B cell (primary cell): ENCODE measurements at regions not wholly inside any gene's neighbourhood (a gene's known extent, or its start where the extent isn't known, plus 50 kb on each side); places are given as distances from the start of the nearest gene placed in this dataset.

Source experiments
- ATAC-seq: fragments of 200-7000 bp; cut with Tn5 transposase; one replicate; pipeline ENCODE4 v1.10.0; 2021; ENCODE audit warnings: low read depth, mild to moderate bottlenecking, moderate number of reproducible peaks, moderate library complexity
- CTCF ChIA-PET: fragments of 350-600 bp; sonication (Branson Sonifier 250); formaldehyde crosslinking; loops from one replicate; lab custom pipeline; 2021; ENCODE audit warnings: antibody characterized with exemption, inconsistent platforms; lab: Charles Lee
- POLR2A ChIA-PET: fragments of 350-600 bp; sonication (Branson Sonifier 250); formaldehyde crosslinking; loops from one replicate; lab custom pipeline; 2021; ENCODE audit warnings: antibody characterized with exemption; lab: Charles Lee
- DNase-seq: peaks from one replicate; pipeline ENCODE4 v3.0.0; 2013
- H2AFZ ChIP-seq: 2 replicates; pipeline ENCODE4 v1.6.1; 2012; ENCODE audit warnings: mild to moderate bottlenecking, low read depth, low read length; ENCODE audit not compliant: insufficient read depth, poor library complexity, severe bottlenecking
- H3K27ac ChIP-seq, 2 donors: 1 replicate in 1 of 2; 2 replicates in 1 of 2; pipeline ENCODE4 v1.5.1; 2012 to 2013; ENCODE audit warnings: low read length in 2 of 2, mild to moderate bottlenecking in 2 of 2, moderate library complexity in 1 of 2
- H3K27me3 ChIP-seq, 4 experiments: fragments of 200-600 bp in 1 of 4; sonication (generic) in 1 of 4; replicated peaks in 1 of 4; 1 replicate in 2 of 4; 2 replicates in 2 of 4; pipeline versions ENCODE4 v1.6.1 to v1.7.0; 2013 to 2016; ENCODE audit warnings: low read length in 3 of 4, mild to moderate bottlenecking in 2 of 4, mixed read lengths in 1 of 4, moderate library complexity in 1 of 4; ENCODE audit not compliant: insufficient read depth in 4 of 4, control insufficient read depth in 3 of 4; ENCODE audit errors: control extremely low read depth in 1 of 4
- H3K36me3 ChIP-seq, 2 experiments: replicated peaks in 1 of 2; 1 replicate in 1 of 2; 2 replicates in 1 of 2; pipeline versions ENCODE4 v1.6.1 to v1.7.1; 2013; ENCODE audit warnings: low read length in 1 of 2; ENCODE audit not compliant: insufficient read depth in 2 of 2, control insufficient read depth in 1 of 2; ENCODE audit errors: control extremely low read depth in 1 of 2, extremely low read depth in 1 of 2
- H3K4me1 ChIP-seq, 2 donors: fragments of 200-600 bp in 1 of 2; sonication (generic) in 1 of 2; 1 replicate in 1 of 2; 2 replicates in 1 of 2; pipeline versions ENCODE4 v1.5.1 to v1.6.1; 2013 to 2017; ENCODE audit warnings: low read length in 2 of 2; ENCODE audit not compliant: control insufficient read depth in 2 of 2, insufficient read depth in 2 of 2
- H3K4me2 ChIP-seq: replicated peaks from 2 replicates; pipeline ENCODE3; 2012; ENCODE audit warnings: mild to moderate bottlenecking, low read depth, low read length; ENCODE audit not compliant: poor library complexity, severe bottlenecking
- H3K4me3 ChIP-seq, 5 experiments: fragments of 200-600 bp in 1 of 5; sonication (generic) in 1 of 5; 1 replicate in 3 of 5; 2 replicates in 2 of 5; pipeline versions ENCODE4 v1.5.1 to v1.7.0; 2011 to 2016; ENCODE audit warnings: low read length in 4 of 5, mild to moderate bottlenecking in 4 of 5, low read depth in 2 of 5, control low read depth in 1 of 5, moderate library complexity in 1 of 5; ENCODE audit not compliant: insufficient read depth in 1 of 5; ENCODE audit errors: control extremely low read depth in 1 of 5, extremely low read depth in 1 of 5
- H3K79me2 ChIP-seq: fragments of 200-600 bp; sonication (generic); one replicate; pipeline ENCODE4 v1.6.0; 2016; ENCODE audit warnings: low read length; ENCODE audit not compliant: control insufficient read depth, insufficient read depth
- H3K9ac ChIP-seq: fragments of 200-600 bp; sonication (generic); 2 replicates; pipeline ENCODE4 v1.6.1; 2017; ENCODE audit warnings: mild to moderate bottlenecking, low read length, moderate library complexity
- H3K9me3 ChIP-seq, 3 donors: one replicate each; pipeline versions ENCODE4 v1.6.1 to v1.7.1; 2013; ENCODE audit warnings: low read length in 2 of 3; ENCODE audit not compliant: control insufficient read depth in 2 of 3, insufficient read depth in 1 of 3; ENCODE audit errors: control extremely low read depth in 1 of 3
- H4K20me1 ChIP-seq: 2 replicates; pipeline ENCODE4 v1.6.0; 2012; ENCODE audit warnings: mild to moderate bottlenecking, low read length; ENCODE audit not compliant: insufficient read depth, control insufficient read depth, poor library complexity, severe bottlenecking
- H3K27ac Mint-ChIP-seq: one replicate; pipeline ENCODE4 v1.8.0; 2021; ENCODE audit warnings: mixed read lengths
- H3K27me3 Mint-ChIP-seq: one replicate; pipeline ENCODE4 v1.8.0; 2021; ENCODE audit warnings: mixed read lengths
- H3K4me1 Mint-ChIP-seq: one replicate; pipeline ENCODE4 v1.8.0; 2021; ENCODE audit warnings: mixed read lengths
- H3K4me3 Mint-ChIP-seq: one replicate; pipeline ENCODE4 v1.8.0; 2021; ENCODE audit warnings: mixed read lengths
- H3K9me3 Mint-ChIP-seq: one replicate; pipeline ENCODE4 v1.8.0; 2022; ENCODE audit warnings: mixed read lengths; ENCODE audit not compliant: insufficient read depth
- EZH2 ChIP-seq: IDR thresholded peaks from 2 replicates; pipeline ENCODE4 v1.6.1; 2012; ENCODE audit warnings: borderline replicate concordance, low read depth, mild to moderate bottlenecking, moderate library complexity, low read length; ENCODE audit not compliant: insufficient read depth, poor library complexity, severe bottlenecking
- WGBS: methylation state at CpG from one replicate; pipeline ENCODE4 v1.1.5; 2013; ENCODE audit warnings: missing lambda C conversion rate; ENCODE audit not compliant: insufficient coverage; 5-methylcytosine and 5-hydroxymethylcytosine counted together
- intact Hi-C: fragments of 100-400 bp; cut with micrococcal nuclease; formaldehyde crosslinking; loops from one replicate; pipeline ENCODE4 v1.10.0; 2022
- TF ChIP-seq, protein P1 (sequence below): fragments of 200-600 bp; IDR thresholded peaks from one replicate; pipeline ENCODE4 v1.8.0; 2022; ENCODE audit warnings: antibody characterized with exemption, mild to moderate bottlenecking

- Mint-ChIP-seq H3K27ac (no peak overlapping the region), H3K27me3 (no peaks in the 10 kb centered on the region), H3K4me3 (no peak overlapping the region), H3K9me3 (no peaks in the 10 kb centered on the region), H3K4me1 (peaks cover 15% of the 10 kb centered on the region)
- Histone ChIP-seq H3K27me3 (no peaks in the 10 kb centered on the region), H2AFZ (no peak overlapping the region), H3K27ac (no peak overlapping the region), H3K9me3 (no peaks in the 10 kb centered on the region), H3K4me1 (peaks cover 12% of the 10 kb centered on the region in 2 donors), H3K36me3 (no peaks in the 10 kb centered on the region), H4K20me1 (no peaks in the 10 kb centered on the region), H3K9ac (no peak overlapping the region), H3K4me3 (no peak overlapping the region), H3K4me2 (no peak overlapping the region), H3K79me2 (no peaks in the 10 kb centered on the region)
- TF ChIP-seq, protein P1, sequence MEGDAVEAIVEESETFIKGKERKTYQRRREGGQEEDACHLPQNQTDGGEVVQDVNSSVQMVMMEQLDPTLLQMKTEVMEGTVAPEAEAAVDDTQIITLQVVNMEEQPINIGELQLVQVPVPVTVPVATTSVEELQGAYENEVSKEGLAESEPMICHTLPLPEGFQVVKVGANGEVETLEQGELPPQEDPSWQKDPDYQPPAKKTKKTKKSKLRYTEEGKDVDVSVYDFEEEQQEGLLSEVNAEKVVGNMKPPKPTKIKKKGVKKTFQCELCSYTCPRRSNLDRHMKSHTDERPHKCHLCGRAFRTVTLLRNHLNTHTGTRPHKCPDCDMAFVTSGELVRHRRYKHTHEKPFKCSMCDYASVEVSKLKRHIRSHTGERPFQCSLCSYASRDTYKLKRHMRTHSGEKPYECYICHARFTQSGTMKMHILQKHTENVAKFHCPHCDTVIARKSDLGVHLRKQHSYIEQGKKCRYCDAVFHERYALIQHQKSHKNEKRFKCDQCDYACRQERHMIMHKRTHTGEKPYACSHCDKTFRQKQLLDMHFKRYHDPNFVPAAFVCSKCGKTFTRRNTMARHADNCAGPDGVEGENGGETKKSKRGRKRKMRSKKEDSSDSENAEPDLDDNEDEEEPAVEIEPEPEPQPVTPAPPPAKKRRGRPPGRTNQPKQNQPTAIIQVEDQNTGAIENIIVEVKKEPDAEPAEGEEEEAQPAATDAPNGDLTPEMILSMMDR = no peak
- no peak for TF ChIP-seq EZH2
- ChIA-PET POLR2A (no interaction called here), CTCF (interaction anchor here (1.0 to 1.2 kb wide), 2 partner anchors 20 to 26 kb away, joined by 3 read pairs; no protein-coding TSS in a partner anchor)
- DNase-seq = no peak
- no peak for ATAC-seq
- 14% methylated on average over 1 of the region's 2 CpGs for WGBS
- intact Hi-C loops = no loop called here
Measured at GRCh38 chr7:142583446-142583845, 165.8 kb upstream of the PRSS1 start.

GRCh38 chr7:142582351-142582750, 166.9 kb upstream of the PRSS1 start:
- Histone ChIP-seq H3K9ac (no peak overlapping the region), H3K4me1 (peaks cover 12% of the 10 kb centered on the region in 2 donors), H3K79me2 (no peaks in the 10 kb centered on the region), H3K4me2 (no peak overlapping the region), H4K20me1 (no peaks in the 10 kb centered on the region), H2AFZ (no peak overlapping the region), H3K27ac (no peak overlapping the region), H3K36me3 (no peaks in the 10 kb centered on the region), H3K4me3 (no peak overlapping the region), H3K9me3 (no peaks in the 10 kb centered on the region), H3K27me3 (no peaks in the 10 kb centered on the region)
- no peaks in the 10 kb centered on the region for H3K9me3 Mint-ChIP-seq
- peaks cover 15% of the 10 kb centered on the region for H3K4me1 Mint-ChIP-seq
- no peak overlapping the region for H3K4me3 Mint-ChIP-seq
- H3K27ac Mint-ChIP-seq = no peak overlapping the region
- intact Hi-C loops = no loop called here
- no peak for ATAC-seq
- ChIA-PET POLR2A (no interaction called here), CTCF (interaction anchor here (1.2 kb wide), 1 partner anchor 25 kb away, joined by 3 read pairs; no protein-coding TSS in a partner anchor)
- TF ChIP-seq, protein P1 = no peak
- no peak for TF ChIP-seq EZH2
- no peaks in the 10 kb centered on the region for H3K27me3 Mint-ChIP-seq
- DNase-seq = no peak
- no CpG with 5 or more reads among the region's 3 CpGs for WGBS
